Suppressor macrophage treated with lipopolysaccharide for 1 hour (primary cell): ENCODE measurements at regions not wholly inside any gene's neighbourhood (a gene's known extent, or its start where the extent isn't known, plus 50 kb on each side); places are given as distances from the start of the nearest gene placed in this dataset.

Experiments used
- DNase-seq, 3 donors: peaks; one replicate each; pipeline ENCODE4 v3.0.0-alpha.2; 2020 to 2022

GRCh38 chr4:188869581-188869980, 730.3 kb downstream of the TRIML1 start:
- DNase-seq: no peak

GRCh38 chr4:188872809-188873208, 733.6 kb downstream of the TRIML1 start:
- no peak for DNase-seq

- no peak for DNase-seq
These were observed 737.6 kb downstream of the TRIML1 start for GRCh38 chr4:188876881-188877280.

GRCh38 chr4:188879598-188879997, 740.4 kb downstream of the TRIML1 start:
- no peak for DNase-seq

GRCh38 chr4:188887905-188888304, 748.7 kb downstream of the TRIML1 start:
- no peak for DNase-seq

- DNase-seq: no peak
These were observed 753.6 kb downstream of the TRIML1 start for GRCh38 chr4:188892837-188893236.

- no peak for DNase-seq
These were observed 764.7 kb downstream of the TRIML1 start for GRCh38 chr4:188903986-188904385.

GRCh38 chr4:188904617-188905016, 765.4 kb downstream of the TRIML1 start:
- no peak for DNase-seq

- no peak for DNase-seq
These were observed 766.0 kb downstream of the TRIML1 start for GRCh38 chr4:188905248-188905647.

GRCh38 chr4:188911199-188911598, 772.0 kb downstream of the TRIML1 start:
- no peak for DNase-seq

GRCh38 chr4:188911707-188912106, 772.5 kb downstream of the TRIML1 start:
- no peak for DNase-seq

GRCh38 chr4:188915175-188915574, 775.9 kb downstream of the TRIML1 start:
- DNase-seq: no peak

- DNase-seq: no peak
These were observed 779.5 kb downstream of the TRIML1 start for GRCh38 chr4:188918787-188919186.

GRCh38 chr4:188930822-188931221, 791.6 kb downstream of the TRIML1 start:
- no peak for DNase-seq

GRCh38 chr4:188934320-188934962, 795.2 kb downstream of the TRIML1 start:
- DNase-seq: no peak

GRCh38 chr4:188941524-188942119, 802.4 kb downstream of the TRIML1 start:
- no peak for DNase-seq

- no peak for DNase-seq
These were observed 803.4 kb downstream of the TRIML1 start for GRCh38 chr4:188942606-188943005.

GRCh38 chr4:188949596-188949995, 810.4 kb downstream of the TRIML1 start:
- no peak for DNase-seq

- DNase-seq: no peak
These were observed 815.8 kb downstream of the TRIML1 start for GRCh38 chr4:188955066-188955465.

- no peak for DNase-seq
These were observed 817.3 kb downstream of the TRIML1 start for GRCh38 chr4:188956566-188956965.

GRCh38 chr4:188958346-188958745, 819.1 kb downstream of the TRIML1 start:
- no peak for DNase-seq

GRCh38 chr4:188959424-188959823, 820.2 kb downstream of the TRIML1 start:
- no peak for DNase-seq

- no peak for DNase-seq
These were observed 821.3 kb downstream of the TRIML1 start for GRCh38 chr4:188960411-188961093.

GRCh38 chr4:188971125-188971524, 831.9 kb downstream of the TRIML1 start:
- DNase-seq: peak in 1 of 3 donors; percentile 7
